HL-60/S4 treated with retinoic acid at 250 ng/mL for 4 days and 3 days (cell line): ENCODE measurements at regions not wholly inside any gene's neighbourhood (a gene's known extent, or its start where the extent isn't known, plus 50 kb on each side); places are given as distances from the start of the nearest gene placed in this dataset.
"Not testable (repeated sequence)": the region's sequence is repeated elsewhere in the genome, so short reads cannot be mapped to it uniquely, and the experiment has no call there.

Experiments used
- in situ Hi-C: fragments of 300-500 bp; cut with MboI; formaldehyde crosslinking; loops from 2 replicates; pipeline ENCODE4 v1.7.0; 2022; ENCODE audit warnings: low sequenced_read_pairs

DNA sequence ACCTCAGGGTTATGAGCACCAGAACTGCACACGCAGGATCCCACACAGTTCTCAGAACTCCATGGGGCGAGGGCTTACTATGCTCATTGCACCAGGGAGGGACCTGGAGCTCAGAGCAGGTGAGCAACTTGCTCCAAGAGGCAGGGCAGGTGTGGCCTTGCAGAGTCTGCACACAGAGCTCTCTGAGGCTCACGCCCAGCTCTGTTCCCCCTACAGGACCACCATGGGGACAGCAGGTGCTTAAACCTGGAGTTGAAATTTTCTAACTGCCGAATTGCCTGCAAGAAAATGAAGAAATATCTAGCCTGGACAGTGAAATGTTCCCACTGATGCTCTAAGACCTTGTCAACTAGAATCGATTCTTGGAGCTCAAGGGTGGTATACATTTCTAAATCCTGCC lies 49.9 kb upstream of the MSMB start:
- in situ Hi-C loops, result not testable (repeated sequence)

DNA sequence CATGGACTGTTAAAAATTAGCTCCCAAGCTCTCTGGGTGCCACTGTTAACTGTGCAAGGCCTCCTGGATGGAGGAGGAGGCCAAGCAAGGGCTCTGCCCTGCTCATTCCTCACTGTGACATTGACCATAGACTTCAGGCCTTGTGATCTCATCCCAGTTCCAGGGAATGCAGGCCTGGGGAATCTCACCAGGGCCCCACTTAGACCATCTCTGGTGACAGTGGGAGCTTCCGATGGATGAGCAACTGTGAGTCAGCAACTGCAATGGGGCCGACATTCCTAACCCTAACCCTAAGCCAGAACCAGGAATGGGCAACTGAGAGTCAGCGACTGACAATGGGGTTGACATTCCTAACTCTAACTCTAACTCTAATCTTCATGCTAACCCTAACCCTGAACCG lies 50.4 kb upstream of the MSMB start:
- in situ Hi-C loops, result no loop called here

DNA sequence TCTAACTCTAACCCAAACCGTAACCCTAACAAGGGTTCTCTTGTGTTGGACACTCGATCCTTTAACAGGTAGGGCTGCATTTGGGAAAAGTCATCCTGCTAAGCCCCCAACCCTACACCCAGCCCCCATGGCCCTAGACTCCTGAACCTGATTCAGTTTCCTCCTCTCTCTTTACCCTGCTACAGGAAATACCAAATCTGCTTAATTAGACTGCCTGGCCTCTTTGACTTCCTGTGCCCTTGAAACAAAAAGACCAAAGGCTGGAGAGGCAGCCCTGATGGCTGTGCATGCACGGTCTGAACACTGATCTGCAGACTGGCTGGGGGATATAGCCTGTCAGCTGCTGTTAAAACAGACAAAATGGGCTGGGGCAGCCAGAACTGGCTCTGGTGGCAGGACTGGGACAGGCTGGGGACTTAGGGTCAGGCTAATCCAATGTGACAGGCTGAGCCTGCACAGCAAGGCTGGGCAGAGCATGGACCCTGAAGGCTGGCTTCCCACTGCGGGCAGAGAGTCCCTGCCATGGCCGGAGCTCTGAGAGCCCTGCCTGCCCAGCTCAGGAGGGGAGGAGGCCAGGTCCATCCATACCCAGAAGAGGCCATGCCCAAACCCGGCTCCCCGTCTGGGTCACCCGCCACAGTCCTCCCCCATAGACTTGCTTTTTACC lies 51.0 kb upstream of the MSMB start:
- in situ Hi-C loops, result no loop called here

DNA sequence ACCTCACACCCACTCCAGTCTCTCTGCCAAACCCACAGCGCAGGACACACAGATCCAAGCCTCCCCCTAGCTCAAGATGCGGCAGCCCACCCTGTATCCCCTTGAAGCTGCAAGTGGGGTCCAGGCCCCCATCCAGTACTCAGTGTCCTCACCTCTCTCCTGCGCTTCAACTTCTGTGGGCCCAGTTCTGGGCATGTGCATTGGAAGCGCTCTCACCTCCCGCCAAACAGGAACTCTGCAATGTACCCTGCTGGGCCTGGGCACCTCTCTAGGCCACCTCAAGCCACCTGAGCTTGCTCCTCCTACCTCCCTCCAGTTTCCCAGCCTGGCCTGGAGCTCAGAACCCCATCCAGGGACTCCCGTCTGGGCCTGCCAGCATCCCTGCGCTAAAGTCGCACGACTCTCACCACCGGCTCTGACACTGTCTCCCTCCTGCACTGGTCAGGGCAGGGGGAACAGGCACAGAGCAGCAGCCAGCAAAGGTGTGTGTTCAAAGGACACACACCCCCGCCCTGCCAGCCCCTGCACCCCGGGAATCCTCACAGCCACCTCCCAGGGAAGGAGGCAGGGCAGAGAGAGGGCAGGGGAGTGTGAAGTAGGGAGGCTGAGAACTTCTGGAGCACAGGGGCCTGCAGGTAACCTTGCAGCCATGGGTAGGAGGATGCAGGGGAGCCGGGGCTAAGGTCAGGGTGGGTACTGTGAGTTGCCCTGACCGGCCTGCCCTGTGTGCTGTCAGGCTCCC lies 51.7 kb upstream of the MSMB start:
- in situ Hi-C loops, result no loop called here

DNA sequence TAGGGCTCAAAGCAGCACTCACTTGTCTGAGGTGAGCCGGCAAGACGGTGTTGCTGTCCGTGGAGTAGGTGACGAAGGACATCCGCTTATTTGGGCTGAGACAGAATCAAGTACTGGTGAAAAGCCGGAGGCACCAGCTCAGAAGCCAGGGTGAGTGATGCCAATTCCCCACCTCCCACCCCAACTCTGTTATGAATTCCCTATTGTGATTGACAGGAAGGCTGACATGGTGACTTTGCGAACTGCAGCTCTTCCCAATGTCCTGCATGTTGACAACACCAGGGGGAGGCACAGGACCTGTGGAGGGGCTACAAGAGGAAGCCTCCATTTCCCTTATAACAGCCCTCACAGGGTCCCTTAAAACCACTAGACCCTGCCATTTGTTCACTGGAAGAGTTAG lies 52.3 kb upstream of the MSMB start:
- in situ Hi-C loops, result no loop called here

DNA sequence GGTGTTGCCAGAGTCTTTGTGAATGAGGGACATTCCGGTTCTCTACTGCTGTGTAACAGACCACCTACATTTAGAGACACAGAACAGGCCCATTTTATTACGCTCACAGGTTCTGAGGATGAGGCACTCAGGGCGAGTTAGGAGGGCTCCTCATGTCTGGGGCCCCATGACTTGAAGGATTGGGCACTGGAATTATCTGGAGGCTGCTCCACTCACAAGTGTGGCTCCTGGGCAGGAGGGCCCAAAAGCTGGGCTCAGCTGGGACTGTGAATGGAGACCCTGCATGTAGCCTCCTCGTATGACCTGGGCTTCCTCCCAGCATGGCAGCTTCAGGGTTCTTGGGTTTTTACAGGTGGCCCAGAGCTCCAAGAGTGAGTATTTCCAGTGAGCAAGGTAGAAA lies 52.9 kb upstream of the MSMB start:
- in situ Hi-C loops, result not testable (repeated sequence)

DNA sequence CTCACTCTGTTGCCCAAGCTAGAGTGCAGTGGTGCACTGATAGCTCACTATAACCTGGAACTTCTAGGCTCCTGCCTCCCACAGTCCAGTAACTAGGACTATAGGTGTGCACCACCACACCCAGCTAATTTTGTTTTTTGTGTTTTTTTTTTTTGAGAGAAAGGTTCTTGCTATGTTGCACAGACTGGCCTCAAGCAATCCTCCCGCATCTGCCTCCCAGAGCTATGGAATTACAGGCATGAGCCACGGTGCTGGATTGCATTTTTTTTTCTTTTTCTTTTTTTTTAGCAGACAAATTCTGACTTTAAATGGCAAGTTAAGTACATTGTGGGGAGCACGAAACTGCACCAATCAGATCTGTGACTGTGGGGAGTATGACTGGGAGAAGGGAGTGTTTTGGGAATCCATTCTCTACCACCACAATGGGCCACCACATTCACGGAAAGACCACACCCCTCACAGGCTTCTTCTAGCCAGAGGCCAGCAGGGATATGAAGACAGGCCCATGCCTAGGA lies 58.1 kb upstream of the MSMB start:
- in situ Hi-C loops, result no loop called here

DNA sequence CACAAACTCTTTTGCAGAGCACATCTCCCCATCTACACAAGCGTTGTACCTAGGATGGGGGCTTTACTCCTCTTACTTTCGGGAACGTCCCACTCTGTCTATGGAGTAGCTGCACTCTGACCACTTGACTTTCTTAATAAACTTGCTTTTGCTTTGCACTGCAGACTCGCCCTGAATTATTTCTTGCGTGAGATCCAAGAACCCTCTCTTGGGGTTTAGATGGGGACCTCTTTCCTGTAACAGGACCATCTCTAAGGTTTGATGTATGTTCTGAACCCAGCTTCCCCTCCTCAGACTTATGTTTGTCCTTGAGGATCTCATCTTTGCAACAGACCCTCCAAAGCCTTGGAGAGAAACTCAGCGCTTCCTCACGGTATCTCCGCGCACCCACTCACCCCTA lies 59.3 kb upstream of the MSMB start:
- in situ Hi-C loops, result loop anchor here (5.0 kb wide), 2 partner anchors 177 to 1277 kb away; partner anchors contain the start of gene ZNF488

DNA sequence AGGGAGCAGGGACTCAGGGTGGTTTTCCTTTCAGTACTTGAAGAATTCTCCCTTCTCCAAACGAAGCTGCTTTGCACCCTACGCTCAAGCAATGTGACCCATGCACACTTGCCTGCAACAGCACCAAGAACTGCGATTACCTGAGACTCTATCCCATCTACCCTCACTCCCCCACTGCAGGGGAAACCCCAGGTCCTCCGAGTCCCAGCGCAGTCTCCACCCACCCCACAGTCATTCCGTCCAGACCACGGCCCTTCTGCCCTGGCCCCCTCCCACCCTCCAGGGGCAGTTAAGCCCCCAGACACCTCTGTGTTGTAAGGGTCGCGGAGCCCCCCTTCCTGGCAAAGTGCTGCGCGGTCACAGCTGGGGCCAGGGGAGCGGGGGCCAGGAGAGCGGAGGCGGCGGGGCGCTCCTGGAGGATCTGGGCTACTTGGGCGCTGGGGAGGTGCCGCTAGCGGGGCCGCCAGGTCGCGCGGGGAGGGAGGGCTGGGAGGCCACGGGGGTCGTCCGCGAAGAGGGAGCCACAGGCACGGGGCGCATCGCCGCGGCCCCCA lies 59.9 kb upstream of the MSMB start:
- in situ Hi-C loops, result loop anchor here (5.0 kb wide), 2 partner anchors 176 to 1276 kb away; partner anchors contain the start of gene ZNF488

DNA sequence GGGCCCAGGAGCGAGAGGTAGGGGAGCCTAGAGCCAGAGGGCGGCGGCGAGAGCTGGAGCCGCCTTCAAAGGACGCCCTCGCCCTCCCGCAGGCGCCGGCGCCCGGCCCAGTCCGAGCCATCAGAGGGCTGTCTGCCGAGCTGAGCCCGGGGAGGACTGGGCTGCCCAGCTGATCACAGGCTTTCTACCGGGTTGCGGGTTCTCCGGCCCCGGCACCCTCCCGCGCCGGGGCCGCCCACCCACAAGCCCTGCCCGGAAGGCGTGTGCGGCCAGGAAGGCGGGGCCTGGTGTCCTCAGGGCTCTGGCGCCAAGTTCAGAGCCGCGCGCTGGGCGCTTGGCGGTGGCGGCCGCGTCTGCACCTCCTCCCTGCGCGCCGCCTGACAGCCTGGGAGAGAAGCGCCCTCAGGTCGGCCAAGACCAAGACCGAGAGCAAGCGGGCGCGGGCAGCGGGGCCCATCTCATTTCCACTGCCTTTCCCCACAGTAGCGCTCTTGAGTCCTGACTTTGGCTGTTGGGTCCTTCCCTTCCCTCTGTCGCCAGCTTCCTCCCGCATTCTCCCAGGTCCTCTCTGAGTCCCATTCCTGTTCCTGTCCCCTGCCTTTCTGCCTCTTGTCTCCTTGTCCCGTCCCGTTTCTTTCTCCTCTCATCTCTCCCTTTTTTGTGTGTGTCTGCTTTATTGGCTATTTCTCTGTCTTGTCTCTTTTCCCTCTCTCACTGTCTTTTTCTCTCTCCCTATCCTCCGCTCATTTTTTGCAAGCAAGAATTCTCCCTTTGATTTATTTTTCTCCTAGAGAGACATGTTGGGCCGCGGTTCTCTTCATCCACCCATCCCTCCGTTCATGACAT lies 60.6 kb upstream of the MSMB start:
- in situ Hi-C loops, result loop anchor here (5.0 kb wide), 2 partner anchors 176 to 1276 kb away; partner anchors contain the start of gene ZNF488

DNA sequence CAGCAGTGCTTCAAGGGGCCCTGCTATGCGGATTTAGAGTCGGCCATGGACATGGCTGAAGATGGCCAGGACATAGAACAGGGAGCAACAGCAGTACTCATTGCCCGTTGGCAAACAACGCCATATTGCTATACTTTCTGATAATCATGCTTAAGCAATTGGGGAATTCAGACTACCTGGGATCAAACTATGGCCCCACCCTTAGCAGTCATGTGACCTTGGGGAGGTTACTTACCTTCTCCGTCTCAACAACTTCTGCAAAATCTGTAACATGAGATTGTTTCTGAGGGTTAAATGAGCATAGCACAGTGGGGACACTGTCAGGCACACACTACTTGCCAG lies 62.1 kb upstream of the MSMB start:
- in situ Hi-C loops, result loop anchor here (5.0 kb wide), 2 partner anchors 174 to 1274 kb away; partner anchors contain the start of gene ZNF488

DNA sequence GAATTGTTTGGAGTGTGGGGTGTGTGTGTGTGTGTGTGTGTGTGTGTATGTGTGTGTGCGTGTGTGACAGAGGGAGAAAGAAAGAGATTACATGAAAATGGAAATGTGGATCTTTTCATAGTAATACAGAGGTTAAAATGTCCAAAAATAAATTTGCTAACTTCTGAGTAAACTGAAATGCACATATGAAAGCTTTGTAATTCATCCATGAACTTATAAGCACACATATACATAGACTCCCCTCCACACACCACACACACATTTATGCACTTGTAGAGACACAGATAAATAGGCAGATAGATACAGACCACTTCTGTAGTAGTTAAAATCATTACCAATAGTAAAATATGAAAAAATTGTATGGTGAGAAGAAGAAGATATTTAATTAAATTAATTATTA lies 108.2 kb upstream of the MSMB start:
- in situ Hi-C loops, result not testable (repeated sequence)

DNA sequence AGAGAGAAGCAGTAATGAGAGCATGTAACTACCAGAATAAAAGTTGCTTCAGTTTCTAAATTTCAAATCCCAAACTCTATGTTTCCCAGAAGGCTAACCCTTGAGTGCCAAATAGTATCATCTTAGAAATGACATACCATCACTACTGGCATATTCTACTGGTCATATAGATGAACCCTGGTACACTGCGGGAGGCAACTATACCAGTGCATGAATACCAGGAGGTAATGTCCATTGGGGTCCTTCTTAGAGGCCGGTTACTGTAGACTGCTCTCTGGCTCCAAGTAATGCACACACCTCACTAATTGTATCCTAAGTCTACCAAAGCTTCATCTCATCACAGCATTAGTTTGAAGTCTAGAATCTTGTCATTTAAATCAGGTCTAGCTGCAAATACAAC lies 108.6 kb upstream of the MSMB start:
- in situ Hi-C loops, result not testable (repeated sequence)

DNA sequence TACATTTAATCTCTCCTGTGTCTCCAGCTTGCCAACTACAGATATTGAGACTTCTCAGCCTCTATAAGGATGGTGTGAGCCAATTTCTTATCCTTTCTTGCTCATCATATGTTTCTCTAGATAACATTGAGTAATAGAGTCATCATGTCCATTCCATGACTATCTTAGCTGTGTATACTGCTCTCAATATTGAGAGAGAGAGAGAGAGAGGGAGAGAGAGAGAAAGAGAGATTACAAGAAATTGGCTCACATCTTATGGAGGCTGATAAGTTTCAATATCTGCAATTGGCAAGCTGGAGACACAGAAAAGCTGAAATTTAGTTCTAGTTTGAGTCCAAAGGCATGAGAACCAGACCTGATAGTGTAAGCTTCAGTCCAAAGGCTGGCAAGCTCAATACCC lies 110.8 kb upstream of the MSMB start:
- in situ Hi-C loops, result not testable (repeated sequence)

DNA sequence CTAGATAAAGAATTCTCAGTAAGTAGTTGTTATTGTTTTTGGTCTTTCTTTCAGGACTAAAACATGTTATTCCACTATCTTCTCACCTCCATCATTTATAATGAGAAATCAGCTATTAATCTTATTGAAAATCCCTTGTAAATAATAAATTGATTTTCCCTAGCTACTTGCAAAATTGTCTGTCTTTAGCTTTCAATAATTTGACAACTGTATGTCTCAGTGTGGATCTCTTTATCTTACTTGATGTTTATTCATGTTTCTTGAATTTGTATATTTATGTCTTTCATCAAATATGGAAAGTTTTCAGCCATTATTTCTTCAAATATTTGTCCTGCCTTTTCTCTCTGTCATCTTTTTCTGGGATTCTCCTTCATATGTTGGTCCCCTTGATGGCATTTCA lies 117.1 kb upstream of the ANTXRL start:
- in situ Hi-C loops, result no loop called here

DNA sequence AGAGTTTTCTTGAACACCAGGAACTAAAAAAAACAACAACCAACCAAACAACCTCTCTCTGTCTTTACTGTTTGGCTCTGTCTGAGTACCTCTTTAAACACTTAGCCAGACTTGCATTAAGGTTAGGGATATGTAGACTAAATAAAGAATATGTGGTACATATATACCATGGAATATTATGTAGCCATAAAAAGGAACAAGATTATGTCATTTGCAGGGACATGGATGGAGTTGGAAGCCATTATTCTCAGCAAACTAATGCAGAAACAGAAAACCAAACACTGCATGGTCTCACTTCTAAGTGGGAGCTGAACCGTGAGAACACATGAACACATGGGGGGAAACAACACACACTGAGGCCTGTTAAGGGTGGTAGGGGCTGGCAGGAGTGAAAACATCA lies 116.0 kb upstream of the ANTXRL start:
- in situ Hi-C loops, result no loop called here

DNA sequence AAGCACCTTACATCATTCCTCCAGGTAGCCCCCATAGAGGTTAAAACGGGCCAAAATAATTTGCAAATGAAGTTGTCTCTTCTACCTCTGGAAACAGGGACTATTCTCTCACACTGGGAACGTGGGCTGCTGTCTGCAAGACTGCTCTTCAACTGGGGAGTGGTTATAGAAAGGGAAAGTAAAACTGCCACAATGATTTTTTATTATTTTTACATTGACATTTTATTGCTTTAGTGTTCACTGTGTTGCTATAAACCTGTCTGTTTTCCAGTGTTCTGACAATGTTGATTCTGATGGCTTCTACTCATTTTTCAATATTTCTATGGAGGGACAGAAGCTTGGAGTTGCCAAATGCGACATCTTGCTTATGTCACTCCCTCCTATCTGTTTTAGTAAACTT lies 115.1 kb upstream of the ANTXRL start:
- in situ Hi-C loops, result no loop called here

DNA sequence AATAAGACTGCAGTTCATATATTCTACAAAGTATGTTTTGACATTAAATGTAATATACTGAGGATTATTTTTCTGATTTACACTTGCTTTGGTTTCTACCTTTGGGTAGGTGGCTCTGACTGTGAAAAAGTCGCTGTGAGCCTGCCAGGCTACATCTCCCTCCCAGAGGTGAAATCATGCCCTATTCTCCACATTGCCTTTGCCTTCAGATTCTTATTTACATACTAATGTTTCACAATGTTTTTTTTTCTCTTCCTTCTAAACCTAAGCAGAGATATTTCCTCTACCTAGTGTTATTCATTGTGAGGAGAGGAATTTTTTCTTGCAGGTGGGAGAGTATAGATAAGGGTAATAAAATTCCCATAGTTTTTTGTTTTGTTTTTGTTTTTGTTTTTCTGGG lies 111.5 kb upstream of the ANTXRL start:
- in situ Hi-C loops, result no loop called here

DNA sequence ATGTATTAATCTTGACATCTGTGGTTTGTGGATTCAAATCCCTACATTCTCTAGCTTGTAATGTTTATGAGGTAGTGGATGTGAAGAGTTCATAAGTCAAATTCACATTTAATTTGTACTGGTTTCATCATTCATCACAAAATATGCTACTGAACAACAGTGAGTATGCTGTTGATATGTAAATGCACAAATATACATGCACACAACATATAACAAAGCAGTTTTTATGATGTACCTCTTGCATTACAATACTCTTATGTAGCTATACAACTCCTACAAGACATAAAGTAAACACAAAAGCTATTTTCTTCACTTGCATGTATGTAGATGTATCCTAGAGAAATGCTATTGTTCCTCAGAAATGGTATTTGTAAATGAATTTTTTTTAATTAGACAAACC lies 111.0 kb upstream of the ANTXRL start:
- in situ Hi-C loops, result no loop called here

DNA sequence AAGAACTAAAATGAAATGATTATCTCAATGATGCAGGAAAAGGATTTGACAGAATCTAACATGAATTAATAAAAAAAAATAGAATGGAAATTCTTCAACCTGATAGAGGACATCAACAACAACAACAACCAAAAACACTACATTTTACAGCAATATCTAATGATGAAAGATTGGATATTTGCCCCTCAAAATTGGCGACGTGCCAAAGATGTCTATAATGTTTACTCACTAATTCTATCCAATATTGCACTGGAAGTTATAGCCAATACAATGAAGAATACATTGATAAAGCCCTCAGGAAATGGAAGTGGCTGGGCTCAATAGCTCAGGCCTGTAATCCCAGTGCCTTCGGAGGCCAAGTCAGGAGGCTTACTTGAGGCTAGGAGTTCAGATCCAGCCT lies 99.4 kb upstream of the ANTXRL start:
- in situ Hi-C loops, result not testable (repeated sequence)

DNA sequence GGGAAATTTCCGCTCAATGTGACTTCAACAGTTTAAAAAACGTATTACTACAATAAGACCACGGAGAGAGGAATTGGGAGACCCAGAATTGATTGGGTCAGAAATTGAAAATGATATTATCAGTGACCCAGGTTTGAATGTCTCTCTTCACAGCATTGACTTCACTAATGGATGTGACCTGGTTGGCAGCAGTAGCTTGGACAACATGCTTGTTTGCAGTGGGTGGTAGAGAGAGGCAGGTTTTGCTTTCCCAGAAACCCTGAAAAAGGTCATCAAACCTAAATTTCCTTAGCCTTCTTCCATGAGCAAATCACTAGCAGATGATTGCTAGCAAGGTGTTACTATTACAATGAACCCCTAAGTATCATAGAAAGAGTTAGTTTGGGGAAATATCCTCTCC lies 89.7 kb upstream of the ANTXRL start:
- in situ Hi-C loops, result no loop called here
